HG03457 (cell line): ENCODE measurements at regions not wholly inside any gene's neighbourhood (a gene's known extent, or its start where the extent isn't known, plus 50 kb on each side); places are given as distances from the start of the nearest gene placed in this dataset.

Source experiments
- ATAC-seq: cut with Tn5 transposase; IDR thresholded peaks from one replicate; pipeline ENCODE4 v1.9.1; 2021; ENCODE audit warnings: moderate number of reproducible peaks; ENCODE audit not compliant: unreplicated experiment

GRCh38 chr3:127356381-127356780, 68.5 kb upstream of the PRR20G start:
- ATAC-seq: no peak

GRCh38 chr3:127354761-127355160, 66.9 kb upstream of the PRR20G start:
- no peak for ATAC-seq

GRCh38 chr3:127352612-127353011, 64.8 kb upstream of the PRR20G start:
- ATAC-seq: no peak

- ATAC-seq: no peak
Observed at GRCh38 chr3:127351775-127352350, 64.0 kb upstream of the PRR20G start.

- no peak for ATAC-seq
Observed at GRCh38 chr3:127351321-127351720, 63.5 kb upstream of the PRR20G start.

- ATAC-seq: no peak
Observed at GRCh38 chr3:127350172-127351050, 62.6 kb upstream of the PRR20G start.

GRCh38 chr3:127349501-127350171, 61.8 kb upstream of the PRR20G start:
- ATAC-seq: no peak

GRCh38 chr3:127342735-127343134, 54.9 kb upstream of the PRR20G start:
- no peak for ATAC-seq

- ATAC-seq: no peak
Observed at GRCh38 chr3:127339928-127340861, 52.3 kb upstream of the PRR20G start.

- no peak for ATAC-seq
Observed at GRCh38 chr3:127339016-127339415, 51.2 kb upstream of the PRR20G start.

GRCh38 chr3:127337911-127338531, 50.2 kb upstream of the PRR20G start:
- ATAC-seq: no peak
